Myocyte (in vitro differentiated cells): ENCODE measurements at regions not wholly inside any gene's neighbourhood (a gene's known extent, or its start where the extent isn't known, plus 50 kb on each side); places are given as distances from the start of the nearest gene placed in this dataset.

ENCODE experiments used
- DNase-seq: peaks from one replicate; pipeline ENCODE4 v3.0.0-alpha.2; 2012; ENCODE audit warnings: low read depth

DNA sequence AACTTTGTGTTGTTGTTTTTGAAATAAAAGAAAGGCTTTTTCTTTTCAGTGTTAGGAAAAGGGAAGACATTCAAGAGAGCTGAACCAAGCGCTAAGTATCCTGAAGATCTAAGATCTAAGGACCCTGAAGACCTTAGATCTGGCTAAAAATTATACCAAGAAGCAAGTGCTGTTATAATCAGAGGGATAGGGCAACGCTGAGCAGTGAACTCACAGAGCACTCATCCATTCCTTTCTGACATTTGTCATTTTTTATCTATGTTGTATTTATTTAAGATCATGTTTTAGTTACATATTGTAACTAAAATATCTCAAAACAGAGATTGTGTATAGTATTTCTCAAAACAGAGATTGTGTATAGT lies 60.5 kb upstream of the FAM216B start:
- no peak for DNase-seq

DNA sequence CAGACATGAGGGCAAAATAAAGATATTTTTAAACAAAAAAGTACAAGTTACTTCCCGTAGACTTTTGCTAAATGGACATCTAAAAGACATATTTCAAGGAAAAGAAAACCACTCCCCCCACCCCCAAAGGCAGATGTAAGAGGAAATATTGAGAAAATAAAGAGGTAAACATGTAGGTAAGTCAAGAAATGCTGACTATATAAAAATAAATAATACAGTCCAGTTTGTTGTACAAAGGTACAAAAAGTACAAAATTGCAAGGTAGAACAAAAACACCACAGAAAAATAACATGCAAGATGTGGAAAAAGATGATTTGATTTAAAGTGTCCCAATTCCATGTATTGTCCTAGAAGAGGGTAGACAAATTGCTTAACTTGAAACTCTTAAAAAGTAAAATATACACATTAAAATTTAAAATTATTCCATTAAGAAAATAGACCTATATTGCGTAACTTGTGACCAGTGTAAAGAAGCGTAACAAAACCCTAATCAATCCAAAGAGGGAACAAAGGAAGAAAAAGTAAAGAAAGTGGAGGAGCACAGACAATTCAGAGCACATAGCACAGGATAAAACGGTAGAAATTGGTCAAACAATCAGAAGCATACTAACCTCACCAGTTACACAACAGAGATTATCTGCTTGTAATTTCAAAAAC lies 58.4 kb upstream of the FAM216B start:
- DNase-seq, result no peak

DNA sequence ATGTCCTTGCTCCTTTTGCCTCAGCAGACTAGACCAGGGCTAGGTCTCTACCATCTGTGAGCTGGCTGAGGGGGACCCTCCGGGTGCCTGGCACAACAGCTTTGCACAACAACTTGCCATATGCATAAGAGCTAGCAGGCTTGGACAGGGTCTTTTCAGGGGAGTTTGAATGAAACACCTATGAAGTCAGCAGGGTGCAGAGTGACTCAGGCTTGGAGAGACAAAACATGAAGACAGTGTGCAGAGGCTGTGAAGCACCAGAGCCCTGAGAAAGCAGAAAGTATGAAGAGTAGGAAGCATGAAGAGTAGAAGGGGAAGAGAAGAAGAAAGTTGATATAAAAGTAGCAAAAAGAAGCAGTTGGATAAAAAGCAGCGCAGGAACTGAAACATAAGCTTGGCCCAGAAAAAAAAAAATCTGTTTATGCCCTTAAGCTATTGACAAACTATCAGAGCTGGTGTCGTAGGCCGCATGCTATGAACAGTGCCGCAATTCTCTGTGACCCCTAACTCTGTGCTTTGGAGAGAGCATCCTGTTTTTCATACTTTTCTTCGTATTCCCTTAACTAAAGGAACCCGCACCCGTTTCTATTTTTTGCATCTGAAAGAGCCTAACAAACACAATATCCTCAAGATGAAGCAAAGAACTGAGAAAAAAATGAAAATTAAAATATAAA lies 52.7 kb upstream of the FAM216B start:
- no peak for DNase-seq

DNA sequence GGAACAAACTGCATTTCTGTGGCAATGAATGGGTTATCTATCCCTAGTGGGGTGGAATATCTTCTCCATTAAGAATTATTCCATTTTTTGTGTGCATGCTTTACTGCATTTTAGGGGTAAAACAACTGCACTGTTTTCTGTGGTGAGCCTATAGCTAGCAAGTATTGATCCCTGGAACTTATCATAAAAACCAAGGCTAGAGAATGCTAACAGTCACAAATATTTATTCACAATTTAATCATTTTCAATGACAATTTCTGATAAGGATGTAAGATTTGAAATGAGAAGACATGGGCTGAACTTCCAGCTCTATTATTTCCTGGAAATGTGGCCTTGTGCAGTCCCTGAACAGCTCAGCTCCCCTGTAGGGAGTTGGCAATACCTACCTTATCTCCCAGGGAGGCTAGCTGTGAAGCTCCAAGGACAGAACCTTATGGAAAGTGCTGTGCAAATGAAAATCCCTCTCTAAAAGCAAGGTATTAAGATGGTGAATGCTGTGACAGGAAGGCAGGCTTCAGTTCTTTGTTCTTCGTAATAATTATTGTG lies 51.5 kb upstream of the FAM216B start:
- DNase-seq, result no peak
